ENCODE measurements at regions not wholly inside any gene's neighbourhood (a gene's known extent, or its start where the extent isn't known, plus 50 kb on each side); places are given as distances from the start of the nearest gene placed in this dataset.

GRCh38 chr2:180061085-180061484 lies 54.0 kb upstream of the CWC22 start:
- H3K4me1 ChIP-seq (replicated peaks) = no peaks in the 10 kb centered on the region
- H3K36me3 ChIP-seq = no peaks in the 10 kb centered on the region
- TF ChIP-seq POLR2A (IDR thresholded peaks at IDR 0.05) (no peak), CTCF (IDR thresholded peaks at IDR 0.05) (no peak), POLR2AphosphoS5 (IDR thresholded peaks at IDR 0.05) (no peak)
- no peaks in the 10 kb centered on the region for H3K9me3 ChIP-seq
- DNase-seq (ENCODE audit: low spot score) = no peak
- no peak overlapping the region for H3K27ac ChIP-seq
- H3K4me3 ChIP-seq = no peak overlapping the region
- WGBS = 66% methylated on average over 11 of the region's 11 CpGs
- no peaks in the 10 kb centered on the region for H3K27me3 ChIP-seq (replicated peaks; ENCODE audit: insufficient read depth)
- intact Hi-C loops (cut with DNase I) = no loop called here

DNA sequence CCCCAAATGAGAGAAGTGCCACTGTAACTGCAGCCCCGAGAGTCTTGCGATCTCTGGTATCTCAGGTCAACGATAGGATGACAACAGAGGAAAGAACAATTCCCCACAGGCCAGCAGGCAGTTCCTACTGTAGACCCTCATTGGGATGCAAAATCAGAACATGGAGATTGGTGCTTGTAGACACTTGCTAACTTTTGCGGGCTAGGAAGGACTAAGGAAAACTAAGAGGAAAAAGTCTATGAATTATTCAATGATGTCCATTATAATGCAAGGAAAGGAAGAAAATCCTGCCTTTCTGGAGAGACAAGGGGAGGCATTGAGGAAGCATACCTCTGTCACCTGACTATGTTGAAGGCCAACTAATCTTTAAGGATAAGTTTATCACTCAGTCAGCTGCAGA lies 51.9 kb upstream of the CWC22 start:
- H3K4me1 ChIP-seq (replicated peaks) = no peaks in the 10 kb centered on the region
- DNase-seq (ENCODE audit: low spot score) = no peak
- H3K36me3 ChIP-seq = no peaks in the 10 kb centered on the region
- WGBS = 90% methylated on average over 4 of the region's 4 CpGs
- H3K4me3 ChIP-seq = no peak overlapping the region
- H3K9me3 ChIP-seq = no peaks in the 10 kb centered on the region
- H3K27me3 ChIP-seq (replicated peaks; ENCODE audit: insufficient read depth) = no peaks in the 10 kb centered on the region
- no peak overlapping the region for H3K27ac ChIP-seq
- intact Hi-C loops (cut with DNase I) = no loop called here
- TF ChIP-seq POLR2A (IDR thresholded peaks at IDR 0.05) (no peak), POLR2AphosphoS5 (IDR thresholded peaks at IDR 0.05) (no peak), CTCF (IDR thresholded peaks at IDR 0.05) (no peak)

DNA sequence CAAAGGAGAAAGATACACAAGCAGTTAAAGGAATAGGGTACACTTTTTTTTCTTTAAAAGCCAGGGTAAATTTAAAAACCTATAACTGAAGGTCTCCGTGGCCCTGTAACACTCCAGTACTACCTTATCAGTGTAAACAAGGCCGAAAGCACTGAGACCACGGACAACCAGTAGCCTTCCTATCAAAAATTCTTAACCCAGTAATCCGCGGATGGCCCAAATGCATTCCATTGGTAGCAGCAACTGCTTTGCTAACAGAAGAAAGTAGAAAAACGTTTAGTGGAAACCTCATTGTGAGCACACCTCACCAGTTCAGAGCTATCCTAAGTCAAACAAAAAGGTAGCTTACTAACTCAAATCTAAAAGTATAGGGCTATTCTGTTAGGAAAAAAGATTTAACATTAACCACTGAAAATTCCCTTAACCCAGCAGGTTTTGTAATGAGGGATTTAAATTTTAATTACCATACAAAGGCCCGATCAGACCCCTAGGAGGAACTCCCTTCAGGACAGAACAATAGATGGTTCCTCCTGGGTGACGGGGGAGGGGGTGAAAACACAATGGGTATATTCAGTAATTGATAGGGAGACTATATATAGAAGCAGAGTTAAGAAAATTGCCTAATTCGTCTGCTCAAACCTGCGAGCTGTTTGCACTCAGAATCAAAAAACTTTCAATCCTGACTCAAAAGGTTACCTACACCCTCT lies 50.8 kb upstream of the CWC22 start:
- Histone ChIP-seq H3K27ac (no peak overlapping the region), H3K36me3 (no peaks in the 10 kb centered on the region), H3K9me3 (no peaks in the 10 kb centered on the region), H3K4me3 (no peak overlapping the region), H3K27me3 (replicated peaks; ENCODE audit: insufficient read depth) (no peaks in the 10 kb centered on the region), H3K4me1 (replicated peaks) (no peaks in the 10 kb centered on the region)
- TF ChIP-seq POLR2A (IDR thresholded peaks at IDR 0.05) = no peak
- no peak for DNase-seq (ENCODE audit: low spot score)
- intact Hi-C loops (cut with DNase I) = no loop called here
- WGBS = 79% methylated on average over 10 of the region's 10 CpGs

Small RNAs in the stretch of these regions (small RNA-seq; reads per million reads assigned to genes)
- 0 reads per million in 2 donors for gene AC012669.1
